NCI-H1694 treated with DMSO at 0.1 percent for 48 hours (cell line): ENCODE measurements at regions not wholly inside any gene's neighbourhood (a gene's known extent, or its start where the extent isn't known, plus 50 kb on each side); places are given as distances from the start of the nearest gene placed in this dataset.
"Not testable (repeated sequence)": the region's sequence is repeated elsewhere in the genome, so short reads cannot be mapped to it uniquely, and the experiment has no call there.

Experiments used
- DNase-seq: peaks from one replicate; lab custom pipeline; 2025; lab: John Stamatoyannopoulos, UW

GRCh38 chr1:233435622-233436021 is 108.1 kb downstream of the MAP3K21 start:
- DNase-seq: peak; percentile 52

GRCh38 chr1:233439721-233440120 is 112.2 kb downstream of the MAP3K21 start:
- no peak for DNase-seq

- DNase-seq: peak; percentile 89
These were observed 113.5 kb downstream of the MAP3K21 start for GRCh38 chr1:233440951-233441401.

- no peak for DNase-seq
These were observed 114.7 kb downstream of the MAP3K21 start for GRCh38 chr1:233442026-233442780.

- DNase-seq: no peak
These were observed 115.7 kb downstream of the MAP3K21 start for GRCh38 chr1:233443040-233443760.

- DNase-seq: no peak
These were observed 117.0 kb downstream of the MAP3K21 start for GRCh38 chr1:233444484-233444883.

GRCh38 chr1:233445737-233446136 is 118.2 kb downstream of the MAP3K21 start:
- no peak for DNase-seq

- DNase-seq: no peak
These were observed 119.4 kb downstream of the MAP3K21 start for GRCh38 chr1:233446935-233447334.

GRCh38 chr1:233448109-233448689 is 120.7 kb downstream of the MAP3K21 start:
- peak; percentile 64 for DNase-seq

GRCh38 chr1:233452724-233453123 is 125.2 kb downstream of the MAP3K21 start:
- no peak for DNase-seq

- no peak for DNase-seq
These were observed 126.1 kb downstream of the MAP3K21 start for GRCh38 chr1:233453433-233454200.

- DNase-seq: no peak
These were observed 132.0 kb downstream of the MAP3K21 start for GRCh38 chr1:233459470-233459945.

- DNase-seq: no peak
These were observed 132.4 kb downstream of the MAP3K21 start for GRCh38 chr1:233459968-233460367.

GRCh38 chr1:233460692-233461091 is 133.2 kb downstream of the MAP3K21 start:
- no peak for DNase-seq

GRCh38 chr1:233461847-233462246 is 134.3 kb downstream of the MAP3K21 start:
- DNase-seq: no peak

GRCh38 chr1:233463333-233463732 is 135.8 kb downstream of the MAP3K21 start:
- no peak for DNase-seq

- DNase-seq: no peak
These were observed 138.3 kb downstream of the MAP3K21 start for GRCh38 chr1:233465745-233466343.

GRCh38 chr1:233470741-233471499 is 143.0 kb upstream of the KCNK1 start:
- no peak for DNase-seq

- not testable (repeated sequence) for DNase-seq
These were observed 142.1 kb upstream of the KCNK1 start for GRCh38 chr1:233471851-233472250.

GRCh38 chr1:233472796-233473195 is 141.1 kb upstream of the KCNK1 start:
- not testable (repeated sequence) for DNase-seq
